ENCODE measurements at regions not wholly inside any gene's neighbourhood (a gene's known extent, or its start where the extent isn't known, plus 50 kb on each side); places are given as distances from the start of the nearest gene placed in this dataset.

- Histone ChIP-seq H4K20me1 (ENCODE audit: low read depth) (no peaks in the 10 kb centered on the region), H3K4me1 (peaks cover 17% of the 10 kb centered on the region), H3K27ac (no peak overlapping the region), H2AFZ (replicated peaks) (no peak overlapping the region), H3K27me3 (no peaks in the 10 kb centered on the region), H3K79me2 (ENCODE audit: low read depth) (no peaks in the 10 kb centered on the region), H3K4me2 (no peak overlapping the region), H3K9me3 (ENCODE audit: low read depth) (no peaks in the 10 kb centered on the region), H3K9ac (no peak overlapping the region), H3F3A (ENCODE audit: low read depth) (no peaks in the 10 kb centered on the region), H3K4me3 (no peak overlapping the region), H3K36me3 (no peaks in the 10 kb centered on the region)
- no peak overlapping the region for H3K27ac Mint-ChIP-seq
- peaks cover 8% of the 10 kb centered on the region for H3K9me3 Mint-ChIP-seq
- H3K27me3 Mint-ChIP-seq (ENCODE audit: insufficient read depth, low read depth) = no peaks in the 10 kb centered on the region
- TF ChIP-seq EZH2phosphoT487 (IDR thresholded peaks at IDR 0.05) = no peak
- TF ChIP-seq CTCF (IDR thresholded peaks at IDR 0.05) = no peak
- TF ChIP-seq EZH2 (IDR thresholded peaks at IDR 0.05) = no peak
- H3K4me3 Mint-ChIP-seq = no peak overlapping the region
- H3K4me1 Mint-ChIP-seq = peaks cover 42% of the 10 kb centered on the region
- DNase-seq (ENCODE audit: low spot score) = no peak
- H3K36me3 Mint-ChIP-seq = no peaks in the 10 kb centered on the region
Measured at GRCh38 chr5:125696762-125697161, 726.4 kb upstream of the GRAMD2B start.

- no peaks in the 10 kb centered on the region for H3K27me3 Mint-ChIP-seq (ENCODE audit: insufficient read depth, low read depth)
- Histone ChIP-seq H3K9ac (no peak overlapping the region), H2AFZ (replicated peaks) (no peak overlapping the region), H3K4me2 (no peak overlapping the region), H3K27me3 (no peaks in the 10 kb centered on the region), H3K27ac (no peak overlapping the region), H3F3A (ENCODE audit: low read depth) (no peaks in the 10 kb centered on the region), H3K36me3 (no peaks in the 10 kb centered on the region), H3K79me2 (ENCODE audit: low read depth) (no peaks in the 10 kb centered on the region), H3K9me3 (ENCODE audit: low read depth) (no peaks in the 10 kb centered on the region), H4K20me1 (ENCODE audit: low read depth) (no peaks in the 10 kb centered on the region), H3K4me3 (no peak overlapping the region), H3K4me1 (peaks cover 17% of the 10 kb centered on the region)
- H3K27ac Mint-ChIP-seq = no peak overlapping the region
- H3K4me3 Mint-ChIP-seq = no peak overlapping the region
- H3K9me3 Mint-ChIP-seq = peaks cover 8% of the 10 kb centered on the region
- DNase-seq (ENCODE audit: low spot score) = no peak
- no peak for TF ChIP-seq CTCF (IDR thresholded peaks at IDR 0.05)
- no peaks in the 10 kb centered on the region for H3K36me3 Mint-ChIP-seq
- peaks cover 42% of the 10 kb centered on the region for H3K4me1 Mint-ChIP-seq
Measured at GRCh38 chr5:125698420-125698819, 724.8 kb upstream of the GRAMD2B start.

- peaks cover 3% of the 10 kb centered on the region for H3K27me3 Mint-ChIP-seq (ENCODE audit: insufficient read depth, low read depth)
- H3K4me3 ChIP-seq = no peak overlapping the region
- no peak overlapping the region for H3K9ac ChIP-seq
- H3K4me1 Mint-ChIP-seq = peaks cover 41% of the 10 kb centered on the region
- peaks cover 2% of the 10 kb centered on the region for H3K36me3 ChIP-seq
- peaks cover 6% of the 10 kb centered on the region for H3K9me3 ChIP-seq (ENCODE audit: low read depth)
- peaks cover 17% of the 10 kb centered on the region for H3K4me1 ChIP-seq
- no peaks in the 10 kb centered on the region for H4K20me1 ChIP-seq (ENCODE audit: low read depth)
- no peak for TF ChIP-seq CTCF (IDR thresholded peaks at IDR 0.05)
- TF ChIP-seq EZH2 (IDR thresholded peaks at IDR 0.05) = no peak
- TF ChIP-seq EZH2phosphoT487 (IDR thresholded peaks at IDR 0.05) = no peak
- peak overlapping the region; percentile 29 for H3K4me2 ChIP-seq
- DNase-seq (ENCODE audit: low spot score) = peak; percentile 13
- H3K79me2 ChIP-seq (ENCODE audit: low read depth) = no peaks in the 10 kb centered on the region
- H3K36me3 Mint-ChIP-seq = peaks cover 6% of the 10 kb centered on the region
- peak overlapping the region; percentile 97 for H3K27ac Mint-ChIP-seq
- H3K9me3 Mint-ChIP-seq = peaks cover 15% of the 10 kb centered on the region
- H3K4me3 Mint-ChIP-seq = peak overlapping the region; percentile 17
- H2AFZ ChIP-seq (replicated peaks) = peak overlapping the region; percentile 48
- no peaks in the 10 kb centered on the region for H3K27me3 ChIP-seq
- peak overlapping the region; percentile 4 for H3K27ac ChIP-seq
- no peaks in the 10 kb centered on the region for H3F3A ChIP-seq (ENCODE audit: low read depth)
Measured at GRCh38 chr5:125699860-125700259, 723.3 kb upstream of the GRAMD2B start.
